H1 (cell line): ENCODE measurements at regions not wholly inside any gene's neighbourhood (a gene's known extent, or its start where the extent isn't known, plus 50 kb on each side); places are given as distances from the start of the nearest gene placed in this dataset.

ENCODE experiments used
- CTCF ChIA-PET: fragments of 300-600 bp; sonication (Branson Sonifier 250); formaldehyde crosslinking; loops from one replicate; lab custom pipeline; 2021; ENCODE audit not compliant: partially characterized antibody; lab: Charles Lee
- POLR2A ChIA-PET: fragments of 300-600 bp; sonication (Branson Sonifier 250); formaldehyde crosslinking; loops from one replicate; lab custom pipeline; 2021; ENCODE audit warnings: inconsistent platforms; ENCODE audit not compliant: partially characterized antibody; lab: Charles Lee
- DNase-seq, 2 experiments: peaks; one replicate each; pipeline versions ENCODE4 v3.0.0 to v3.0.0-alpha.2; 2010 to 2022; ENCODE audit warnings: low spot score in 2 of 2, low read depth in 1 of 2, mixed read lengths in 1 of 2
- FAIRE-seq: peaks from 2 replicates; lab custom pipeline; 2011; peaks lifted over from hg19 to GRCh38; lab: Jason Lieb, UNC
- H2AFZ ChIP-seq: 2 replicates; pipeline ENCODE4 v1.8.1; 2012; ENCODE audit warnings: low read length, inconsistent platforms
- H2AK5ac ChIP-seq: 2 replicates; pipeline ENCODE4 v1.6.1; 2013; ENCODE audit warnings: low read depth, low read length
- H2BK120ac ChIP-seq: replicated peaks from 2 replicates; pipeline ENCODE3; 2013; ENCODE audit warnings: low read depth, low read length, inconsistent platforms
- H2BK12ac ChIP-seq: 2 replicates; pipeline ENCODE4 v1.6.1; 2013; ENCODE audit warnings: low read depth, low read length
- H2BK15ac ChIP-seq: 2 replicates; pipeline ENCODE4 v1.6.1; 2013; ENCODE audit warnings: low read length
- H2BK20ac ChIP-seq: 2 replicates; pipeline ENCODE4 v1.6.1; 2013; ENCODE audit warnings: low read length
- H2BK5ac ChIP-seq: 2 replicates; pipeline ENCODE4 v1.6.1; 2013; ENCODE audit warnings: low read depth, low read length
- H3K14ac ChIP-seq: 2 replicates; pipeline ENCODE4 v1.6.1; 2013; ENCODE audit warnings: inconsistent platforms; ENCODE audit not compliant: insufficient read length
- H3K18ac ChIP-seq: 2 replicates; pipeline ENCODE4 v1.6.1; 2013; ENCODE audit warnings: low read length; ENCODE audit errors: extremely low read depth
- H3K23ac ChIP-seq: 2 replicates; pipeline ENCODE4 v1.6.1; 2013; ENCODE audit warnings: inconsistent platforms; ENCODE audit not compliant: insufficient read length
- H3K23me2 ChIP-seq: 2 replicates; pipeline ENCODE4 v1.6.1; 2013; ENCODE audit warnings: low read depth, low read length
- H3K27ac ChIP-seq: 2 replicates; pipeline ENCODE4 v1.6.1; 2011; ENCODE audit warnings: low read depth, low read length, inconsistent platforms
- H3K27me3 ChIP-seq, 4 experiments: replicated peaks in 1 of 4; 1 replicate in 1 of 4; 2 replicates in 3 of 4; pipeline versions ENCODE4 v1.6.1 to v1.8.1; 2011 to 2013; ENCODE audit warnings: low read length in 3 of 4, mild to moderate bottlenecking in 3 of 4, inconsistent platforms in 2 of 4, mixed read lengths in 2 of 4, moderate library complexity in 1 of 4; ENCODE audit not compliant: control insufficient read depth in 3 of 4, insufficient read depth in 3 of 4; ENCODE audit errors: extremely low read depth in 1 of 4
- H3K36me3 ChIP-seq, 4 experiments: 2 replicates each; pipeline versions ENCODE4 v1.6.1 to v1.8.1; 2011 to 2013; ENCODE audit warnings: mild to moderate bottlenecking in 4 of 4, low read length in 3 of 4, moderate library complexity in 2 of 4, control low read depth in 1 of 4, inconsistent platforms in 1 of 4; ENCODE audit not compliant: insufficient read depth in 4 of 4, control insufficient read depth in 2 of 4
- H3K4ac ChIP-seq: replicated peaks from 2 replicates; pipeline ENCODE3; 2013; ENCODE audit warnings: low read length, low read depth, mixed read lengths, inconsistent platforms; ENCODE audit not compliant: insufficient read length
- H3K4me1 ChIP-seq, 4 experiments: replicated peaks in 1 of 4; 1 replicate in 1 of 4; 2 replicates in 3 of 4; pipeline versions ENCODE4 v1.6.1 to v1.8.1; 2011 to 2013; ENCODE audit warnings: low read length in 3 of 4, inconsistent platforms in 2 of 4, mixed read lengths in 1 of 4; ENCODE audit not compliant: insufficient read depth in 4 of 4, control insufficient read depth in 3 of 4
- H3K4me2 ChIP-seq, 2 experiments: 2 replicates each; pipeline versions ENCODE4 v1.6.1 to v1.8.1; 2011 to 2013; ENCODE audit warnings: low read depth in 2 of 2, low read length in 2 of 2, control low read depth in 1 of 2, inconsistent platforms in 1 of 2, mild to moderate bottlenecking in 1 of 2; ENCODE audit not compliant: insufficient read depth in 1 of 2
- H3K4me3 ChIP-seq, 4 experiments: fragments of 200-600, 300-600 bp in 1 of 4; sonication (generic), shearing (Covaris generic), sonication (Bioruptor Twin) in 1 of 4; 2 replicates each; pipeline versions ENCODE4 v1.5.1 to v1.8.1; 2011 to 2016; ENCODE audit warnings: low read length in 4 of 4, low read depth in 3 of 4, control low read depth in 2 of 4, inconsistent platforms in 2 of 4, mild to moderate bottlenecking in 2 of 4, mixed read lengths in 1 of 4, moderate library complexity in 1 of 4; ENCODE audit not compliant: insufficient read depth in 2 of 4; ENCODE audit errors: extremely low read depth in 1 of 4
- H3K56ac ChIP-seq: replicated peaks from 2 replicates; pipeline ENCODE3; 2013; ENCODE audit warnings: low read depth, mild to moderate bottlenecking, mixed read lengths, low read length, inconsistent platforms; ENCODE audit not compliant: insufficient read length
- H3K79me1 ChIP-seq: 2 replicates; pipeline ENCODE4 v1.6.1; 2013; ENCODE audit warnings: low read depth, low read length, control low read depth
- H3K79me2 ChIP-seq, 2 experiments: 2 replicates each; pipeline versions ENCODE4 v1.6.1 to v1.8.1; 2012 to 2013; ENCODE audit warnings: low read length in 2 of 2, mild to moderate bottlenecking in 2 of 2, inconsistent platforms in 1 of 2; ENCODE audit not compliant: insufficient read depth in 2 of 2, control insufficient read depth in 1 of 2
- H3K9ac ChIP-seq, 4 experiments: replicated peaks in 1 of 4; 1 replicate in 1 of 4; 2 replicates in 3 of 4; pipeline versions ENCODE4 v1.6.1 to v1.8.1; 2011 to 2013; ENCODE audit warnings: low read depth in 3 of 4, low read length in 3 of 4, control low read depth in 2 of 4, mild to moderate bottlenecking in 2 of 4, moderate library complexity in 2 of 4, inconsistent platforms in 1 of 4; ENCODE audit errors: extremely low read depth in 1 of 4
- H3K9me3 ChIP-seq, 2 experiments: 2 replicates each; pipeline versions ENCODE4 v1.6.1 to v1.8.1; 2012 to 2013; ENCODE audit warnings: mild to moderate bottlenecking in 2 of 2, moderate library complexity in 2 of 2, control low read depth in 1 of 2, inconsistent platforms in 1 of 2, low read depth in 1 of 2, low read length in 1 of 2, mixed read lengths in 1 of 2; ENCODE audit not compliant: insufficient read depth in 2 of 2
- H4K20me1 ChIP-seq, 2 experiments: replicated peaks in 1 of 2; 2 replicates each; pipeline versions ENCODE3 to v1.8.1; 2011 to 2013; ENCODE audit warnings: inconsistent platforms in 2 of 2, low read length in 2 of 2, mild to moderate bottlenecking in 1 of 2; ENCODE audit not compliant: insufficient read depth in 2 of 2, control insufficient read depth in 1 of 2
- H4K5ac ChIP-seq: 2 replicates; pipeline ENCODE4 v1.6.1; 2013; ENCODE audit warnings: low read length, low read depth, mixed read lengths, inconsistent platforms; ENCODE audit not compliant: insufficient read length
- H4K8ac ChIP-seq: 2 replicates; pipeline ENCODE4 v1.8.0; 2013; ENCODE audit warnings: mild to moderate bottlenecking, moderate library complexity, low read length, inconsistent platforms; ENCODE audit not compliant: insufficient read depth; ENCODE audit errors: extremely low read depth
- H4K91ac ChIP-seq: replicated peaks from 2 replicates; pipeline ENCODE3; 2013; ENCODE audit warnings: low read length, mixed read lengths, inconsistent platforms; ENCODE audit not compliant: insufficient read length
- TBP ChIP-seq: IDR thresholded peaks from 2 replicates; pipeline ENCODE4 v1.6.1; 2011; ENCODE audit warnings: low read depth, low read length, improper control_type of control experiment
- USF2 ChIP-seq: IDR thresholded peaks from 2 replicates; pipeline ENCODE4 v1.6.1; 2011; ENCODE audit warnings: low read length, improper control_type of control experiment
- WGBS, 2 experiments: shearing (Covaris generic) in 1 of 2; methylation state at CpG; one replicate each; pipeline versions ENCODE4 v1.1.6 to v1.1.7; 2013 to 2015; ENCODE audit warnings: low lambda C conversion rate in 2 of 2, mixed read lengths in 2 of 2, inconsistent platforms in 1 of 2, low coverage in 1 of 2, missing lambda C conversion rate in 1 of 2; ENCODE audit not compliant: insufficient replicate concordance in 2 of 2, insufficient coverage in 1 of 2, insufficient read length in 1 of 2; ENCODE audit errors: extremely low coverage in 1 of 2, missing lambda C conversion rate in 1 of 2; 5-methylcytosine and 5-hydroxymethylcytosine counted together

- Histone ChIP-seq H3K27me3 (no peaks in the 10 kb centered on the region), H2BK15ac (no peak overlapping the region), H3K4me1 (no peaks in the 10 kb centered on the region), H4K8ac (no peak overlapping the region), H3K56ac (no peak overlapping the region), H4K20me1 (no peaks in the 10 kb centered on the region), H2AK5ac (no peak overlapping the region), H3K4ac (no peak overlapping the region), H3K18ac (no peak overlapping the region), H3K9ac (no peak overlapping the region), H2AFZ (no peak overlapping the region), H2BK5ac (no peak overlapping the region), H2BK120ac (no peak overlapping the region), H2BK20ac (no peak overlapping the region), H3K14ac (no peak overlapping the region), H4K91ac (no peak overlapping the region), H3K79me2 (no peaks in the 10 kb centered on the region), H3K79me1 (no peaks in the 10 kb centered on the region), H3K23ac (no peak overlapping the region), H3K9me3 (peaks cover 0 to 11% of the 10 kb centered on the region in 2 experiments; a peak in 1 of 4 replicates), H3K27ac (no peak overlapping the region), H2BK12ac (no peak overlapping the region), H4K5ac (no peak overlapping the region), H3K36me3 (no peaks in the 10 kb centered on the region), H3K23me2 (no peaks in the 10 kb centered on the region), H3K4me2 (no peak overlapping the region), H3K4me3 (no peak overlapping the region)
- CTCF ChIA-PET, result no interaction called here
- POLR2A ChIA-PET, result no interaction called here
- no peak for DNase-seq
- TF ChIP-seq USF2, result no peak
- TF ChIP-seq TBP, result no peak
- WGBS, 2 experiments, result 80% methylated on average over 2 of the region's 2 CpGs; no CpG with 5 or more reads in 1 of the 2 experiments
- FAIRE-seq, result no peak
These were observed 549.8 kb upstream of the LCORL start for GRCh38 chr4:18571301-18571761.
